ENCODE measurements at regions not wholly inside any gene's neighbourhood (a gene's known extent, or its start where the extent isn't known, plus 50 kb on each side); places are given as distances from the start of the nearest gene placed in this dataset.

DNA sequence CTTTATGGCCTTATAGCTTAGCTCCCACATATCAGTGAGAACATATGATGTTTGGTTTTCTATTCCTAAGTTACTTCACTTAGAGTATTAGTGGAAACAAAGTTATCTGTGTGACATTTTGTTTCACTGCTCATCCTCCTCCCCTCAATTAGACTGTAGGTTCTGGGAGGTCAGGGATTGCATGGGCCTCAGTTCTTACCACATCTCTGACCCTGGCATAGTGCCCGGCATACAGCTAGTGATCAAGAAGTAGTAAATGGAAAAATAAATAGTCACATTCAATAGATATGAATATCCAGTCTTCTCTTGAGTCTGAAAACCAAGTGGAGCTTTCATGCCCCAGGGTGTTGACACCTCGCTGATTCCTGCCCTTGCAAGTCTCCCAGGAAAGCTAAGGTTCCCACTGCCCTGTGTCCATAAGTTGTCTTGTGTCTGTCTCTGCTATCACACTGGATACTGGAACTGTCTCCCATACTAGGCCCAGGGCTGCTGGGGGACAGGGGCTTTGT, 249.5 kb upstream of the TSHZ3 start:
- TF ChIP-seq, protein P1, sequence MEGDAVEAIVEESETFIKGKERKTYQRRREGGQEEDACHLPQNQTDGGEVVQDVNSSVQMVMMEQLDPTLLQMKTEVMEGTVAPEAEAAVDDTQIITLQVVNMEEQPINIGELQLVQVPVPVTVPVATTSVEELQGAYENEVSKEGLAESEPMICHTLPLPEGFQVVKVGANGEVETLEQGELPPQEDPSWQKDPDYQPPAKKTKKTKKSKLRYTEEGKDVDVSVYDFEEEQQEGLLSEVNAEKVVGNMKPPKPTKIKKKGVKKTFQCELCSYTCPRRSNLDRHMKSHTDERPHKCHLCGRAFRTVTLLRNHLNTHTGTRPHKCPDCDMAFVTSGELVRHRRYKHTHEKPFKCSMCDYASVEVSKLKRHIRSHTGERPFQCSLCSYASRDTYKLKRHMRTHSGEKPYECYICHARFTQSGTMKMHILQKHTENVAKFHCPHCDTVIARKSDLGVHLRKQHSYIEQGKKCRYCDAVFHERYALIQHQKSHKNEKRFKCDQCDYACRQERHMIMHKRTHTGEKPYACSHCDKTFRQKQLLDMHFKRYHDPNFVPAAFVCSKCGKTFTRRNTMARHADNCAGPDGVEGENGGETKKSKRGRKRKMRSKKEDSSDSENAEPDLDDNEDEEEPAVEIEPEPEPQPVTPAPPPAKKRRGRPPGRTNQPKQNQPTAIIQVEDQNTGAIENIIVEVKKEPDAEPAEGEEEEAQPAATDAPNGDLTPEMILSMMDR (IDR thresholded peaks at IDR 0.05) = no peak
- TF ChIP-seq POLR2AphosphoS5 (IDR thresholded peaks at IDR 0.05) (no peak), POLR2A (IDR thresholded peaks at IDR 0.05; ENCODE audit: low read depth) (no peak)

Measured in esophagus muscularis mucosa (tissue), 3 donors.